Left lung (tissue), 4 donors: ENCODE measurements at regions not wholly inside any gene's neighbourhood (a gene's known extent, or its start where the extent isn't known, plus 50 kb on each side); places are given as distances from the start of the nearest gene placed in this dataset.

Experiments
- ATAC-seq: fragments of 200-7000 bp; cut with Tn5 transposase; one replicate; pipeline ENCODE4 v1.9.1; 2020; ENCODE audit warnings: moderate library complexity
- DNase-seq, 4 donors: peaks; one replicate each; pipeline ENCODE4 v3.0.0-alpha.2; 2013 to 2020
- H3K27ac ChIP-seq, 2 donors: fragments of 200-600 bp; sonication (generic) in 1 of 2; one replicate each; pipeline versions ENCODE4 v1.5.0 to v1.8.0; 2020 to 2021
- H3K27me3 ChIP-seq, 2 donors: fragments of 200-600 bp; sonication (generic) in 1 of 2; one replicate each; pipeline versions ENCODE4 v1.5.0 to v1.8.0; 2020 to 2021
- H3K36me3 ChIP-seq, 2 donors: fragments of 200-600 bp; sonication (generic) in 1 of 2; one replicate each; pipeline versions ENCODE4 v1.5.0 to v1.8.0; 2020 to 2021
- H3K4me1 ChIP-seq, 2 donors: fragments of 200-600 bp; one replicate each; pipeline ENCODE4 v1.8.0; 2021
- H3K4me3 ChIP-seq, 2 donors: fragments of 200-600 bp; sonication (generic) in 1 of 2; one replicate each; pipeline versions ENCODE4 v1.5.0 to v1.8.0; 2020 to 2021; ENCODE audit warnings: mild to moderate bottlenecking in 1 of 2
- H3K9me3 ChIP-seq, 2 donors: fragments of 200-600 bp; sonication (generic) in 1 of 2; one replicate each; pipeline versions ENCODE4 v1.5.0 to v1.8.0; 2020 to 2021
- intact Hi-C, 2 donors: fragments of 100-400 bp; cut with DNase I; formaldehyde crosslinking; loops; one replicate each; pipeline versions ENCODE4 v1.11.2 to v1.14.2; 2022
- TF ChIP-seq, protein P1 (sequence below), 2 donors: fragments of 200-600 bp; sonication (generic) in 1 of 2; IDR thresholded peaks; one replicate each; pipeline versions ENCODE4 v1.5.0 to v1.8.0; 2021; ENCODE audit warnings: antibody characterized with exemption in 2 of 2
- donor health status: DM: no; HTN: yes; CAD: no.
- donor health status: DM: no; HTN: no; CAD: no.

DNA sequence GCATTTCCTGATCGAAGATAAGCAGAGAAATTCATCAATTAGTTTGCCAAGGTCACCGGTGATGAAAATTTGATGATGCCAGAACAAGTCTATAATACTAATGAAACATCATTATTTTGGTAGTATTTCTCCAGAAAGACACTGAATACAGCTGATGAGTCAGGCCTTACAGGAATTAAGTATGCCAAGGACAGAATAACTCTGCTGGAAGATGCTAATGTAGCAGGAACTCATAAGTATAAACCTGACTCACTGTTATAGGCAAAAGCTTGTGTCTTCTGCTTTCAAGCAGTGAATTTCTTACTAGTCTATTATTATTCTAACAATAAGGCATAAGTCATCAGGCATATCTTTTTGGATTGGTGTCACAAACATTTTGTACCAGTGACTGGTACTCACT is 1825.1 kb upstream of the IGFBP7 start:
- intact Hi-C loops = no loop called here
- no peak for DNase-seq
- Histone ChIP-seq H3K4me3 (no peak overlapping the region), H3K27me3 (no peaks in the 10 kb centered on the region), H3K27ac (no peak overlapping the region), H3K9me3 (peaks cover 0 to 7% of the 10 kb centered on the region in 2 donors), H3K4me1 (no peaks in the 10 kb centered on the region), H3K36me3 (no peaks in the 10 kb centered on the region)
- no peak for ATAC-seq
- TF ChIP-seq, protein P1, sequence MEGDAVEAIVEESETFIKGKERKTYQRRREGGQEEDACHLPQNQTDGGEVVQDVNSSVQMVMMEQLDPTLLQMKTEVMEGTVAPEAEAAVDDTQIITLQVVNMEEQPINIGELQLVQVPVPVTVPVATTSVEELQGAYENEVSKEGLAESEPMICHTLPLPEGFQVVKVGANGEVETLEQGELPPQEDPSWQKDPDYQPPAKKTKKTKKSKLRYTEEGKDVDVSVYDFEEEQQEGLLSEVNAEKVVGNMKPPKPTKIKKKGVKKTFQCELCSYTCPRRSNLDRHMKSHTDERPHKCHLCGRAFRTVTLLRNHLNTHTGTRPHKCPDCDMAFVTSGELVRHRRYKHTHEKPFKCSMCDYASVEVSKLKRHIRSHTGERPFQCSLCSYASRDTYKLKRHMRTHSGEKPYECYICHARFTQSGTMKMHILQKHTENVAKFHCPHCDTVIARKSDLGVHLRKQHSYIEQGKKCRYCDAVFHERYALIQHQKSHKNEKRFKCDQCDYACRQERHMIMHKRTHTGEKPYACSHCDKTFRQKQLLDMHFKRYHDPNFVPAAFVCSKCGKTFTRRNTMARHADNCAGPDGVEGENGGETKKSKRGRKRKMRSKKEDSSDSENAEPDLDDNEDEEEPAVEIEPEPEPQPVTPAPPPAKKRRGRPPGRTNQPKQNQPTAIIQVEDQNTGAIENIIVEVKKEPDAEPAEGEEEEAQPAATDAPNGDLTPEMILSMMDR (IDR thresholded peaks at IDR 0.05) = no peak

DNA sequence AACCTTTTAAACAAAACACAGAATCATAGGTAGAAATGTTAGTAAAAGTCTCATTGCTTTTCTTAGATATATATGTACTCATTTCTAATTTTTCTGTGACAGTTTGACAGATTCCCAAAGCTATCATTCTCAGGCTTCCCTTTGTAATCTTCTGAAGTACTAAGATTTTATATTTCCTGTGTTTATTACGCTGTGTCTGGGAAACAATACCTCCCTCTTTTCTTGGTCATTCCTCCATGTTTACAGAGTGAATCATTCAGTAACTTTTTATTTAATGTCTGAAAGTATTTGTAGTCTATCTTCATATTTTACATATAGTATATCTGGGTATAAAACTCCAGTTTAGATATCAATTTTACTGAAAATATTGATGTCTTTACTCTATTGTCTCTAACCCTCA is 1826.3 kb upstream of the IGFBP7 start:
- Histone ChIP-seq H3K9me3 (peaks cover 0 to 2% of the 10 kb centered on the region in 2 donors), H3K27ac (no peak overlapping the region), H3K27me3 (no peaks in the 10 kb centered on the region), H3K4me3 (no peak overlapping the region), H3K36me3 (no peaks in the 10 kb centered on the region), H3K4me1 (no peaks in the 10 kb centered on the region)
- no peak for DNase-seq
- TF ChIP-seq, protein P1 (IDR thresholded peaks at IDR 0.05) = no peak
- intact Hi-C loops = no loop called here
- no peak for ATAC-seq

DNA sequence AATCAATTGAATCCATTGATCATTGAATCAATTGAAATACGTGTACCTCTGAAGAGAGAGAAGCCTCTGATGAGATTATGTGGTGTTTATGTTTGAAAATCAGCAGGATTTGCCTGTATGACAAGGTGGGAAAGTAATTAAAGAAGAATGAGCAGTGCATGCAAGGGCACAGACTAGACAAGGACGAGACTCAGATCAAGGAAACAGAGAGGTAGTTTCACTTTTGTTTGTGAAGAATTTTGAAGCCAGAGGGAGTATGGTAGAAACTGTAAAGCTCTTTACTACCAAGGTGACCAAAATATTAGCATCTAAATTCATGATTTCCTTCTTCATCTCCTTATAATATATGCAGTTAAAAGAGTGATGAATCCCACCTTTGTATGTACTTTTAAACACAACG is 1830.0 kb upstream of the IGFBP7 start:
- no peaks in the 10 kb centered on the region for H3K4me1 ChIP-seq
- no peaks in the 10 kb centered on the region for H3K36me3 ChIP-seq
- ATAC-seq = no peak
- DNase-seq = no peak
- H3K4me3 ChIP-seq = no peak overlapping the region
- H3K27ac ChIP-seq = no peak overlapping the region
- TF ChIP-seq, protein P1 (IDR thresholded peaks at IDR 0.05) = no peak
- intact Hi-C loops = no loop called here
- H3K27me3 ChIP-seq = no peaks in the 10 kb centered on the region
- no peaks in the 10 kb centered on the region for H3K9me3 ChIP-seq

DNA sequence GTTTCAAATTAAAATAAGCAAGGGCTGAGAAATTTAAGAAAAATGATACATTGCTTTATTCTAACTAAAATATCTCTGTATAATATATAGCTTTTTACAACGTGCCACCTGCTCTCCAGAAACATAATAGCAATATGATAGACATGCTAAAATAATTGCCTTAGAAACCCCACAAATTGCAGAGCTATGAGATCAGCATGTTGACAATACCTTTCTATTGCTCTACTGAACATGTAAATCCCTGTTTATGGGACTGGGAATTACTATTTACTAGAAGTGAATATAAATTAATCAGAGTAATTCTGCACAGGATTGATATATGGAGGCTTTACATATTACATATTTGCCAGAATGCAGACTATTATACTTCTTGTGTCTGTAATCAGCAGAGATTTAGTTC is 1831.1 kb upstream of the IGFBP7 start:
- H3K36me3 ChIP-seq = no peaks in the 10 kb centered on the region
- DNase-seq = no peak
- no peak overlapping the region for H3K4me3 ChIP-seq
- H3K27me3 ChIP-seq = no peaks in the 10 kb centered on the region
- intact Hi-C loops = no loop called here
- TF ChIP-seq, protein P1 (IDR thresholded peaks at IDR 0.05) = no peak
- no peaks in the 10 kb centered on the region for H3K9me3 ChIP-seq
- no peak overlapping the region for H3K27ac ChIP-seq
- H3K4me1 ChIP-seq = no peaks in the 10 kb centered on the region
- ATAC-seq = no peak

DNA sequence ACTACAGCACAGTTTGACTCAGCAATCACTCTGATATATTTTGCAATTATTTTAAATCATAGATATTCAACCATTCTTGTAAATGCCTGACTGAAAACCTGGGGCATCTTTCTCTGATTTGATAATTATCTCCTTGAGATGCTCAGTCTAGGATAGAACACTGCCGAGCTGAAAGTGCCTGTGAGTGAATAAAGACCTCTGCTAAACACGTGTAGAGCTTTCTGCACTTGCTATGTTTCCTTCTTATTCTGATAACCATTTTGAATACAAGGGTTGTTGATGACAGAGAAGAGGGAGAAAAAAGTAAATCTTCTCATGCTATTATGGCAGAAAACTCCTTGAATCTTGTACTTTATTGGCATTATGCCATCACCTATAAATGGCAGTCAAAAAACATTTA is 1843.4 kb upstream of the IGFBP7 start:
- Histone ChIP-seq H3K36me3 (no peaks in the 10 kb centered on the region), H3K4me3 (no peak overlapping the region), H3K27me3 (no peaks in the 10 kb centered on the region), H3K27ac (no peak overlapping the region), H3K9me3 (no peaks in the 10 kb centered on the region), H3K4me1 (no peaks in the 10 kb centered on the region)
- TF ChIP-seq, protein P1 (IDR thresholded peaks at IDR 0.05) = no peak
- ATAC-seq = no peak
- intact Hi-C loops = no loop called here
- DNase-seq = no peak
